ENCODE measurements at regions not wholly inside any gene's neighbourhood (a gene's known extent, or its start where the extent isn't known, plus 50 kb on each side); places are given as distances from the start of the nearest gene placed in this dataset.

DNA sequence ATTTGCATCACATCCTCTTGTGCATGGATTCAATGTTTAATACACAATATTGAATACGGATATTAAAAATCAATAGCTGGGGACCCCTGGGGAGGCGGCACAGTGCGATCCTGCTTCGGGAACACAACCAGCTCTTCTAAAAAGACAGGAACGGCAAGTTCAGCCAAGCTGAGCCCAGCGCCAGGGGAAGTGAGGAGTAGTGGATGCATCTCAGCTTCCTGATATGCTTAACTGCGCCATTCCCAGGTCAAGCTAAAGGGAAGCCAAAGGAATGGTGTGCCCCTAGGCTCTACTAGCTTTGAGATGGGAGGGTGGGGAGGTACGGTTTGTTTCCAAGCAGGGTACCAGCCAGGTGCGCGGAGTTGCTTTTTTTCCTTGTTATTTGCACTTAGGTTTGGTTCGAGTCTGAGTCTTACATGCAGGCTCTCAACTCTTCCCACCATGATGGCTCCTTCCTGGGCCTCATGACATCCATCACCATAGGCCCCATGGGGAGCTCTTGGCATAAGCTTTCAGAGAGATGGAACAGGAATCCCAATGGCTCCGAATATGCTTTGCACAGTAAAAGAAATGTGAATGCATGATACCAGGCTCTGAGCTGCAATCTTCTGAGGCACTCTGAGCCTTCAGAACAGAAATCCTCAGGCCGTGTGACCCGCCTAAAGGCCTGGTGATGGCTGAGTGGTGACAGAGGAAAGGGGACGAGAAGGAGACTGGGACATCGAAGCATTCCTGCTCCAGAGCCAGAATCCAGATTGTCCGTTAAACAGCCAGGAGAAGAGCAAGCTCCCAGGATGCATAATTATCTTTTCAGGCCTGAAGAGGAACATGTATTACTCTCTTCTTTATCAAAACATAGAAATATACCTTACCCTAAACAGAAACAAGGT is 51.8 kb upstream of the BCOR start:
- no peak for DNase-seq (ENCODE audit: low spot score)

DNA sequence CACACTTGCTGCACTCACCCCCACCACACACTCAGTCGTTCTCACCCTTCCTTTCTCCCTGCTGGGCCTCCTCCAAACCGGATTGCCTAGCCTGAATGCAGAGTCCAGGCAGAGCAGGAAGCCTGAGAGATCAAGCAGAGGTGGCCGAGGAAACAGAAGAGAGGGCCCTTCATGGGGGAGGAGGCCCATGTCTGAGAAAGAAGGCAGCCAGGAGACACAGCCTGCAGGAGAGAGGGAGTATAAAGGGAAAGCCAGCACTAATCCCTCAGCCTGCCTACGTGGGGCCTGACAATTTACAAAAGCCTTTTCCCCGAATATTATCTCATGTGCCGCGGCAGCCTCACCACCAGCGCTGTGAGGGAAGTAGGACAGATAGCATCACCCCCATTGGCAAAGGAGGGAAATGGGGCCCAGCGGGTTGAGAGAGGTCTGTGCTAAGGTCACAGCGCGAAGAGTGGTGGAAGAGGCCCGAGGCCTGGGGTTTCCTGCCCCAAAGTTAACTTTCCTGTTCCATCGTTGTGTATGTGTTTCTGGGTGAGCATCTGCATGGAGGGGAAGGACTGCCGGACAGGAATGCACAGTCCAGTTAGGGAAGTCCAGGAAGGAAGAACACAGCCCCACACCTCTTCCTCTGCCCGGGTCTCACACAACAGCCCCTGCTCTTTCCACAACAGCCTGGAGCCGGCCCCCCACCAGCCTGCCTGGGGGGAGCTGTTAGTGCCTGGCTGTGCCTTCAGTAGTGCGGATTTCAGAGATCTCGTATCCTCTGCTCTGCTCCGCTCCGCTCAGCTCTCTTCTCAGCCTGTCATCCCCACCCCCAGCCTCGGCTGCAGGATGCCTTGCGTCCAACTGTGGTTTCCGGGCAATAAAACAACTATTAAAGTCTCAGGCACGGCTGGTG is 50.9 kb upstream of the BCOR start:
- peak; percentile 74 for DNase-seq (ENCODE audit: low spot score)

- DNase-seq (ENCODE audit: low spot score), result no peak
These were observed 50.2 kb upstream of the BCOR start for GRCh38 chrX:40147971-40148370.
